Stimulated activated CD4-positive, alpha-beta T cell treated with anti-CD3 and anti-CD28 coated beads, Interleukin-12 subunit alpha, Interleukin-12 subunit beta, amount 100 ng/mL, for 24 hours (primary cell): ENCODE measurements at regions not wholly inside any gene's neighbourhood (a gene's known extent, or its start where the extent isn't known, plus 50 kb on each side); places are given as distances from the start of the nearest gene placed in this dataset.

Experiments used
- DNase-seq, 2 experiments: peaks; one replicate each; pipeline ENCODE4 v3.0.0-alpha.2; 2020; ENCODE audit warnings: low read depth in 2 of 2

DNA sequence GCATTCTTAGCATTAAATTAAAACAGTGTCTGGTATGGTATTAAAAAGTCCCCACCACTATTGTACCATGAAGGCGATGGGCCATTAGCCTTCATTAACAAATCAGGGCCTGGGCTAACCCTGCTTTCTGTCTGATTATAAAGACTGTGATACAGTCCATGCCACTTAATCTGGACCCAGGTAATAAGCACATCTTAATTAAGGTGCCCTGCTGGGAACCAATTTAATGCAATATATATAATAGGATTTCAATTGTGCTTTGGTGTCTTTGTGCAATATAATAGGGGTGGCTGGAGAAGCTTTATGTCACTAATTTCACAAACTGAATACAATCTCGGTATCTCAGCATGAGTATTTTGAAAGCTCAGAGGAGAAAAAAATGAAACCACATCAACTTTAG is 64.4 kb upstream of the CDH8 start:
- no peak for DNase-seq

DNA sequence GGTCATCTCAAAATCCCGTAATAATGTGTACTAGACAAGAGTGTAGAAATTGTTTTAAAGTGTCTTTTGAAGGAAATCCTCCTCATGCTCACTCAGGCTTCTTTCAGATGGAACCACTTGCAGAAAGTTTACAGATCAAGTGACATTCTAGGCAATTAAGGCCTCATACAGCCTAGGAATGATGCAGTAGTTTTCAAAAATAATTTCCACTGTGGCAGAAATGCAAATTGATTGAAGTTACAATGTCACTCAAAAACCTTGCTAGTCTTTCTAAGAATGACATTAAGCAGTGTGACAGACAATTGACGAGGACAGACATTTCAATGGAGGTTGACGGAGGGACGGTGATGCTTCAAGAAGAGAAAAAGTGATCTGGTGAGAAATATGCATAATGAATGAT is 53.5 kb upstream of the CDH8 start:
- no peak for DNase-seq

DNA sequence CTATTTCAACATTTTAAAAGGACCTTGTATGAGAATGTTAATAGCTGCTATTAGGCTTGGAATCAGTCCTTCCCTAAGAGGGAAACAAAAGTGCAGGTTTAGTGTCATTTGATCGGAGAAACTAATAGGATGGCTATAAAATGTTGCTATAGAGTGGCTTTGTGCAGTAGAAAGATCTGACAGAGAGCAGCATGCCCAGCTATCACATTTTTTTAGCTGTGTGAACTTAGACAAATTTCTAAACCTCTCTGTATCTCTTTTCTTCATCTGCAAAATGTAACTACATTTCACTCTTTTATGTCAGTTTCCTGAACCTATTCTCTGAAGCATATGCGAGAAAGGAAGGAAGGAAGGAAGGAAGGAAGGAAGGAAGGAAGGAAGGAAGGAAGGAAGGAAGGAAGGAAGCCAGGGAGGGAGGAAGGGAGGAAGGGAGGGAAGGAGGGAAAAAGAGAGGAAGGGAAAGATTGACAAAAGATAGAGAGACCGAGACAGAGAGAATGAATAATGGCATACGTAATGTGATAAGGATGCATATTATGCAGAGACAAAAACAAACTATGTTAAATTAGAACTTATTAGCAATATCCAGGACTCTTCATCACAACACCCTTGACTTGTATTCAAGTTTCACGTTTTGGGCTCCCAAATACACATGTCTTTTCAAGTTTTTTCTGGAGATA is 52.6 kb upstream of the CDH8 start:
- no peak for DNase-seq
